Spleen (tissue), 11 donors: ENCODE measurements at regions not wholly inside any gene's neighbourhood (a gene's known extent, or its start where the extent isn't known, plus 50 kb on each side); places are given as distances from the start of the nearest gene placed in this dataset.
"Not testable (repeated sequence)": the region's sequence is repeated elsewhere in the genome, so short reads cannot be mapped to it uniquely, and the experiment has no call there.

ENCODE experiments used
- DNase-seq: peaks from one replicate; pipeline ENCODE4 v3.0.0-alpha.2; 2020
- H3K27ac ChIP-seq, 8 donors: fragments of 200-600 bp; sonication (generic) in 7 of 8; 1 replicate in 4 of 8; 2 replicates in 4 of 8; pipeline versions ENCODE4 v1.5.0 to v1.8.0; 2016 to 2021; ENCODE audit warnings: inconsistent platforms in 4 of 8, mild to moderate bottlenecking in 4 of 8, moderate library complexity in 1 of 8
- H3K27me3 ChIP-seq, 7 donors: fragments of 200-600 bp; sonication (generic) in 6 of 7; replicated peaks in 1 of 7; 1 replicate in 4 of 7; 2 replicates in 3 of 7; pipeline versions ENCODE4 v1.5.0 to v1.8.0; 2016 to 2021; ENCODE audit warnings: inconsistent platforms in 3 of 7, mild to moderate bottlenecking in 1 of 7
- H3K36me3 ChIP-seq, 6 donors: fragments of 200-600 bp; sonication (generic) in 5 of 6; 1 replicate in 4 of 6; 2 replicates in 2 of 6; pipeline versions ENCODE4 v1.5.0 to v1.8.0; 2016 to 2021; ENCODE audit warnings: inconsistent platforms in 2 of 6
- H3K4me1 ChIP-seq, 6 donors: fragments of 200-600 bp; sonication (generic) in 5 of 6; 1 replicate in 3 of 6; 2 replicates in 3 of 6; pipeline versions ENCODE4 v1.5.0 to v1.8.0; 2016 to 2021; ENCODE audit warnings: inconsistent platforms in 3 of 6
- H3K4me3 ChIP-seq, 8 donors: fragments of 200-600 bp; sonication (generic) in 7 of 8; 1 replicate in 4 of 8; 2 replicates in 4 of 8; pipeline versions ENCODE4 v1.5.0 to v1.8.0; 2016 to 2021; ENCODE audit warnings: inconsistent platforms in 4 of 8, mild to moderate bottlenecking in 4 of 8, moderate library complexity in 2 of 8
- H3K9me3 ChIP-seq, 8 donors: fragments of 200-600 bp; sonication (generic) in 7 of 8; 1 replicate in 4 of 8; 2 replicates in 4 of 8; pipeline versions ENCODE4 v1.5.0 to v1.8.0; 2016 to 2021; ENCODE audit warnings: inconsistent platforms in 4 of 8
- CTCF ChIP-seq, 11 experiments: fragments of 200-600 bp in 7 of 11; fragments of 450-650 bp in 4 of 11; sonication (generic) in 4 of 11; IDR thresholded peaks in 8 of 11; conservative IDR thresholded peaks in 3 of 11; 1 replicate in 7 of 11; 2 replicates in 4 of 11; pipeline versions ENCODE4 v1.4.0 to v1.8.0; 2016 to 2021; ENCODE audit warnings: antibody characterized with exemption in 11 of 11, inconsistent platforms in 4 of 11, mild to moderate bottlenecking in 1 of 11
- POLR2A ChIP-seq, 3 donors: fragments of 450-650 bp; IDR thresholded peaks; one replicate each; pipeline ENCODE4 v1.5.1; 2017; ENCODE audit warnings: antibody characterized with exemption in 3 of 3, mild to moderate bottlenecking in 1 of 3
- POLR2AphosphoS5 ChIP-seq, 3 donors: sonication (generic); formaldehyde crosslinking; IDR thresholded peaks; one replicate each; pipeline ENCODE4 v1.5.1; 2017; ENCODE audit warnings: antibody characterized with exemption in 3 of 3
- WGBS, 5 donors: extraction: QIAGEN DNeasy Blood & Tissue Kit in 3 of 5; methylation state at CpG; one replicate each; pipeline versions ENCODE4 v1.1.5 to v1.1.7; 2013 to 2018; 5-methylcytosine and 5-hydroxymethylcytosine counted together
- intact Hi-C: fragments of 100-400 bp; cut with DNase I; formaldehyde crosslinking; loops from one replicate; pipeline ENCODE4 v1.15.0; 2023; ENCODE audit warnings: low total_unique reads
- donor health status: healthy with polysubstance abuse.
- donor health status: DM: no; HTN: no; CAD: no; lungs with moderate emphysema.
- donor health status: DM: no; HTN: no; CAD: no.
- donor health status: Bipolar disorder and iron deficiency.
- donor health status: healthy.
- donor health status: DM: no; HTN: no; CAD: no.
- donor health status: DM: yes; HTN: yes; CAD: no.

GRCh38 chr3:164360078-164360578 lies 718.2 kb downstream of the SI start:
- H3K27ac ChIP-seq = no peak overlapping the region
- intact Hi-C loops = no loop called here
- H3K36me3 ChIP-seq = no peaks in the 10 kb centered on the region
- H3K27me3 ChIP-seq = no peaks in the 10 kb centered on the region
- H3K4me3 ChIP-seq = no peak overlapping the region
- H3K4me1 ChIP-seq = no peaks in the 10 kb centered on the region
- WGBS, 5 donors = 78 to 98% (median 91%) methylated on average over 10 of the region's 10 CpGs
- TF ChIP-seq CTCF (IDR thresholded peaks at IDR 0.05 in 8 of 11, conservative IDR thresholded peaks at IDR 0.05 in 3 of 11) = no peak
- no peak for TF ChIP-seq POLR2A (IDR thresholded peaks at IDR 0.05)
- TF ChIP-seq POLR2AphosphoS5 (IDR thresholded peaks at IDR 0.05) = no peak
- DNase-seq = no peak
- no peaks in the 10 kb centered on the region for H3K9me3 ChIP-seq

GRCh38 chr3:164352991-164353390 lies 725.3 kb downstream of the SI start:
- H3K27me3 ChIP-seq = no peaks in the 10 kb centered on the region
- no peak overlapping the region for H3K27ac ChIP-seq
- no peak overlapping the region for H3K4me3 ChIP-seq
- TF ChIP-seq POLR2AphosphoS5 (IDR thresholded peaks at IDR 0.05) (no peak), POLR2A (IDR thresholded peaks at IDR 0.05) (no peak), CTCF (IDR thresholded peaks at IDR 0.05 in 8 of 11, conservative IDR thresholded peaks at IDR 0.05 in 3 of 11) (no peak)
- H3K4me1 ChIP-seq = no peaks in the 10 kb centered on the region
- no peaks in the 10 kb centered on the region for H3K36me3 ChIP-seq
- no peaks in the 10 kb centered on the region for H3K9me3 ChIP-seq
- intact Hi-C loops = no loop called here
- no peak for DNase-seq

- H3K9me3 ChIP-seq = peaks cover 0 to 3% (median 0%) of the 10 kb centered on the region in 8 donors
- no peak overlapping the region for H3K4me3 ChIP-seq
- H3K27me3 ChIP-seq = no peaks in the 10 kb centered on the region
- no peaks in the 10 kb centered on the region for H3K4me1 ChIP-seq
- H3K27ac ChIP-seq = no peak overlapping the region
- TF ChIP-seq POLR2A (IDR thresholded peaks at IDR 0.05) (no peak), CTCF (IDR thresholded peaks at IDR 0.05 in 8 of 11, conservative IDR thresholded peaks at IDR 0.05 in 3 of 11) (no peak), POLR2AphosphoS5 (IDR thresholded peaks at IDR 0.05) (no peak)
- H3K36me3 ChIP-seq = no peaks in the 10 kb centered on the region
- no peak for DNase-seq
- intact Hi-C loops = no loop called here
Measured at GRCh38 chr3:164351131-164351530, 727.2 kb downstream of the SI start.

- DNase-seq, H3K27ac ChIP-seq, H3K4me1 ChIP-seq, H3K4me3 ChIP-seq, H3K27me3 ChIP-seq, intact Hi-C loops, H3K36me3 ChIP-seq: not testable (repeated sequence)
- WGBS, 5 donors = 70 to 78% (median 76%) methylated on average over 5 of the region's 5 CpGs
- peaks cover 0 to 19% (median 0%) of the 10 kb centered on the region in 8 donors for H3K9me3 ChIP-seq
Measured at GRCh38 chr3:164342206-164342605, 736.1 kb downstream of the SI start.

- WGBS, 5 donors = 90 to 95% (median 92%) methylated on average over 18 to 20 of the region's 20 CpGs
Measured at GRCh38 chr3:164341086-164341485, 737.2 kb downstream of the SI start.

More at GRCh38 chr3:164341086-164341485, 737.2 kb downstream of the SI start:
- intact Hi-C loops = no loop called here
- Histone ChIP-seq H3K4me3 (no peak overlapping the region), H3K4me1 (no peaks in the 10 kb centered on the region), H3K27me3 (no peaks in the 10 kb centered on the region), H3K9me3 (peaks cover 0 to 21% (median 0%) of the 10 kb centered on the region in 8 donors), H3K36me3 (no peaks in the 10 kb centered on the region), H3K27ac (no peak overlapping the region)
- DNase-seq = no peak
- TF ChIP-seq CTCF (IDR thresholded peaks at IDR 0.05 in 8 of 11, conservative IDR thresholded peaks at IDR 0.05 in 3 of 11) (no peak), POLR2AphosphoS5 (IDR thresholded peaks at IDR 0.05) (no peak), POLR2A (IDR thresholded peaks at IDR 0.05) (no peak)
